HL-60 (cell line): ENCODE measurements at regions not wholly inside any gene's neighbourhood (a gene's known extent, or its start where the extent isn't known, plus 50 kb on each side); places are given as distances from the start of the nearest gene placed in this dataset.

Experiments
- CTCF ChIP-seq: IDR thresholded peaks from one replicate; pipeline ENCODE4 v1.5.1; 2011; ENCODE audit warnings: low read length, control low read depth, inconsistent platforms; ENCODE audit not compliant: insufficient read depth
- POLR2AphosphoS5 ChIP-seq: IDR thresholded peaks from 2 replicates; pipeline ENCODE4 v1.6.1; 2012; ENCODE audit warnings: low read depth
- REST ChIP-seq: IDR thresholded peaks from 2 replicates; pipeline ENCODE4 v1.6.1; 2012; ENCODE audit warnings: low read depth; ENCODE audit not compliant: insufficient replicate concordance
- SPI1 ChIP-seq: IDR thresholded peaks from 2 replicates; pipeline ENCODE4 v1.6.1; 2012; ENCODE audit warnings: low read depth, mild to moderate bottlenecking, borderline replicate concordance

- TF ChIP-seq CTCF = no peak
- TF ChIP-seq SPI1 = no peak
- TF ChIP-seq REST = no peak
- no peak for TF ChIP-seq POLR2AphosphoS5
These were observed 416.6 kb downstream of the PLCL1 start for GRCh38 chr2:198220763-198221610.
